ENCODE measurements at regions not wholly inside any gene's neighbourhood (a gene's known extent, or its start where the extent isn't known, plus 50 kb on each side); places are given as distances from the start of the nearest gene placed in this dataset.
"Not testable (repeated sequence)": the region's sequence is repeated elsewhere in the genome, so short reads cannot be mapped to it uniquely, and the experiment has no call there.

- no peak for TF ChIP-seq CTCF (IDR thresholded peaks at IDR 0.05; ENCODE audit: insufficient read depth, missing control alignments)
- DNase-seq (ENCODE audit: insufficient read length, low spot score): no peak
- no peak for FAIRE-seq
Observed at GRCh38 chr17:31738067-31738466, 121.0 kb downstream of the COPRS start.

- FAIRE-seq (no peak), DNase-seq (ENCODE audit: insufficient read length, low spot score) (no peak)
- TF ChIP-seq CTCF (IDR thresholded peaks at IDR 0.05; ENCODE audit: insufficient read depth, missing control alignments): no peak
Observed at GRCh38 chr17:31736855-31737625, 122.0 kb downstream of the COPRS start.

DNA sequence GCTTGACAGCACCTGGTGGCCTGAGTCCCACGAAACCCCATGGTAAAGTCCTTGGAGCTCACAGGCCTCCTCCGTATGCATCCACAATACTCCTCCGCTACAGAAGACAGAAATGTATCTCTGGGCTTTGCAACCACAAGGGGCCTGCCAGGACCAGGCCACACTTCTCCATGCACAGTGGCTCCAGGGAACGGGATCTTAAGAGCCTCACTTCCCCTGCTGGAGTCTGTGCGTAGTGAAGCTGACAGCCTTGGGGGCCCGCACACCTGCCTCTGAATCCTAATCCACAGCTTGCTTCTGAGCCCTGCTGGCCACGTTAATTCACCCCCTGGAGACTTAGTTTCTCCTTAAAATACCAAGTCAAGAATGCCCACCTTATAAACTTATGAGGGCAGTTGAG lies 125.7 kb downstream of the COPRS start:
- peak; percentile 0 for TF ChIP-seq CTCF (IDR thresholded peaks at IDR 0.05; ENCODE audit: insufficient read depth, missing control alignments)

DNA sequence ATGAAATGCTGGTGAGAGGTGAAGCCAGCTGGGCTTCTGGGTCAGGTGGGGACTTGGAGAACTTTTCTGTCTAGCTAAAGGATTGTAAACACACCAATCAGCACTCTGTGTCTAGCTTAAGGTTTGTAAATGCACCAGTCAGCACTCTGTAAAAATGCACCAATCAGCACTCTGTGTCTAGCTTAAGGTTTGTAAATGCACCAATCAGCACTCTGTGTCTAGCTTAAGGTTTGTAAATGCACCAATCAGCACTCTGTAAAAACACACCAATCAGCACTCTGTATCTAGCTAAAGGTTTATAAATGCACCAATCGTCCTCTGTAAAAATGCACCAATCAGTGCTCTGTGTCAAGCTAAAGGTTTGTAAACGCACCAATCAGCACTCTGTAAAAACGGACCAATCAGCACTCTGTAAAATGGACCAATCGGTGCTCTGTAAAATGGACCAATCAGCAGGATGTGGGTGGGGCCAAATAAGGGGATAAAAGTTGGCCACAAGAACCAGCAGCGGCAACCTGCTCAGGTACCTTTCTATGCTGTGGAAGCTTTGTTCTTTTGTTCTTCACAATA lies 127.4 kb downstream of the COPRS start:
- DNase-seq (ENCODE audit: insufficient read length, low spot score); FAIRE-seq: not testable (repeated sequence)

More for the DNA sequence above, 125.7 kb downstream of the COPRS start:
- no peak for DNase-seq (ENCODE audit: insufficient read length, low spot score)
- no peak for FAIRE-seq

DNA sequence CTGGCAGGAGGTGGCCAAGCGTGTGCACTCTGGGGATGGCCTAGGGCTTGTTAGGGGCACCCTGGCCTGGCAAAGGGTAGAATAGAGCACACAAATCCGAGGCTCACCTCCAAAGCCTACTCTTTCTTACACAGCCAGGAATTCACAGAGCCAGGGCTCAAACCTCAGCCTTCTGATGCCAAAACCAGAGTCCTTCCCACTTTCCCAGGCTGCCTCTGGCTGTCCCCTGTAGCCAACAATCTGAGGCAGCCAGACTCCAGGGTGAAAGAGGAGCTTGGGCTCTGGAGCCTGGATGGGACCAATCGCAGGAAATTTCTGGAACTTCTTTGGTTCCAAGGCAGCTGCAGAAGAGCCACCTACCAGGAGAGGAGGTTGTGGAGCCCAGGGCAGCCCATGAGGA lies 127.9 kb downstream of the COPRS start:
- no peak for TF ChIP-seq CTCF (IDR thresholded peaks at IDR 0.05; ENCODE audit: insufficient read depth, missing control alignments)
- DNase-seq (ENCODE audit: insufficient read length, low spot score) (no peak), FAIRE-seq (no peak)

DNA sequence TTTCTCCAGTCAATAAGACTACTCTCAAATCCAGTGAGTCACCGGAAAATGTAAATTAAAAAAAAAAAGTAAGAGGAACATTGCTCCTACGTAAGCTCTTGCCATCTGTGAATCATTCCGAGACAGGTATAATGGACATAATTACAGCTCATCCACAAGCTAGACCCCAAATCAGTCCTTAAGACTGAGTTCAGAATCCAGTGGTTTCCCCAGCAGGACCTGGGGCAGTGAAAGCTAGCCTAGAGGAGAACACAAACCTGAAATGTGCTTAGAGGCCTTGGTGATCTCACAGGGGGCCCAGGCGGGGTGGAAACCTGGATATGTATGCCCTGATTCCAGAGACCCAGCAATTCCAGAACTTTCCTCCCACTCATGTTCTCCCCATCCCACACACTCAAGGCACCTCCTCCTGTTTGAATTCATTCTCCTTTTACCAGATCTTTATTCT lies 132.0 kb downstream of the COPRS start:
- DNase-seq (ENCODE audit: insufficient read length, low spot score) (no peak), FAIRE-seq (no peak)
- TF ChIP-seq CTCF (IDR thresholded peaks at IDR 0.05; ENCODE audit: insufficient read depth, missing control alignments): no peak

- TF ChIP-seq CTCF (IDR thresholded peaks at IDR 0.05; ENCODE audit: insufficient read depth, missing control alignments): no peak
- DNase-seq (ENCODE audit: insufficient read length, low spot score) (no peak), FAIRE-seq (no peak)
Observed at GRCh38 chr17:31724619-31725018, 134.4 kb downstream of the COPRS start.

Data from D721Med (cell line).